Activated CD8-positive, alpha-beta memory T cell treated with anti-CD3 and anti-CD28 coated beads, Interleukin-2, amount 50 U/mL, for 24 hours (primary cell): ENCODE measurements at regions not wholly inside any gene's neighbourhood (a gene's known extent, or its start where the extent isn't known, plus 50 kb on each side); places are given as distances from the start of the nearest gene placed in this dataset.
A peak's percentile ranks its signal among the peaks of the same experiment; 100 is the strongest.
"Not testable (repeated sequence)": the region's sequence is repeated elsewhere in the genome, so short reads cannot be mapped to it uniquely, and the experiment has no call there.

Experiments used
- DNase-seq: peaks from one replicate; pipeline ENCODE4 v3.0.0-alpha.2; 2020; ENCODE audit errors: extremely low read depth

- peak; percentile 3 for DNase-seq
These were observed 60.0 kb upstream of the BANK1 start for GRCh38 chr4:101730291-101731117.

- DNase-seq: no peak
These were observed 63.3 kb upstream of the BANK1 start for GRCh38 chr4:101727238-101727637.

DNA sequence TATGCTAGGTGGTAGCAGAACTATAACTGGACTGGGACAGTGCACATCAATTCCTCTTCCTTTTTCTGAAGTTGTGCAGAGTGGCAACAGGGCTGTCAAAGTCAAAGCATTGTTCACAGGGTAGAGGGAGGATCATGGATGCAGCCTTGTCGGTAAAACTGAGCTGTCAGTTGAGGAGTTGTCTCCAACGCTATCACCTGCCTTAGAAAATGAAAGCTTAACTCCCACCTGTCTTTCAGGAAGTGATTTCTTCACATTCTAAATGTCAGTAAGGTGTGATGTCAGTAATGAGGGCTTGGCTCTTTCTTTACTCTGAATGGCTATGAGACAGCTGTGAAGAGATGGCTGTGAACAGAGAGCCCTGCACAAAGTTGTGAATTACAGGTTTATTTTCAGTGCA is 66.4 kb upstream of the BANK1 start:
- no peak for DNase-seq

DNA sequence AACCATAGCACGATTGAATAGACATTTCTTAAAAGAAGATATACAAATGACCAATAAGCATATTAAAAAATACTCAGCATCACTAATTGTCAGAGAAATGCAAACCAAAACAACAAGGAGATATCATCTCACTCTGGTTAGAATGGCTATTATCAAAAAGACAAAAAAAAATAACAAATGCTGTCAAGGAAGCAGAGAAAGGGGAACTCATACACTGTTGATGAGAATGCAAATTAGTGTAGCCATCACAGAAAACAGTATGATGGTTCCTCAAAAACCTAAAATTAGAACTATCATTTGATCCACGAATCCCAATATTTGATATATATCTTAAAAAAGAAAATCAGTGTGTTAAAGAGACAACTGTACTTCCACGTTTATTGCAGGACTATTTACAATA is 71.7 kb upstream of the BANK1 start:
- no peak for DNase-seq

DNA sequence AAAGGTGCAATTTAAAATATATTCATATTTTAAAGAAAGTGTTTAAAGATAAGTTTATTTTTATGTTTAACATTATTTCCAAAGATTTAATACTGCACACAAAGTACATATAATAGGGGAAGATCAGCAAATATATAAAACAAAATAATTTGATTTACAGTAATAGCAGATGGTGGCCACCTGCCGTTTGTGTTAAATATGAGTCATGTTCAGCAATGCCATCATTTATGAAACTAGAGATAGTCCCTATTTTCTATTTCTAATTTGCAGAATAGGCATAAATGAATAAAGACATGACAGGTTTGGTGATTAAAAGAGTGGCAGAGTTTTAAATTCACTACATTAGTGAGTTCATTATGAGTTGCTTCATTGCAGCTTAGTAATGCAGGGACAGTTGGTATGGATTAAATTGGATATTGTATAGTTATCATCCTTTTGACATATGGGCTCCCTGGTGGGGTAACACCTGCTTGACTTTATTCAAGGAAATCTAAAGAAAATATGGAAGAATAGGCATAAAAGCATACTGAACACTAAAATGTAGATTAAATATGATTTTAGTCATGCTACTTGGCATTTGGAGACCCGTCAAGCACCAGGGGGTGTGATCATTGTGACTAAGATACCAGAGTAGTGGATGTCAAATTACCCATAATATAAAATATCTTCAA is 78.8 kb upstream of the BANK1 start:
- DNase-seq: no peak

DNA sequence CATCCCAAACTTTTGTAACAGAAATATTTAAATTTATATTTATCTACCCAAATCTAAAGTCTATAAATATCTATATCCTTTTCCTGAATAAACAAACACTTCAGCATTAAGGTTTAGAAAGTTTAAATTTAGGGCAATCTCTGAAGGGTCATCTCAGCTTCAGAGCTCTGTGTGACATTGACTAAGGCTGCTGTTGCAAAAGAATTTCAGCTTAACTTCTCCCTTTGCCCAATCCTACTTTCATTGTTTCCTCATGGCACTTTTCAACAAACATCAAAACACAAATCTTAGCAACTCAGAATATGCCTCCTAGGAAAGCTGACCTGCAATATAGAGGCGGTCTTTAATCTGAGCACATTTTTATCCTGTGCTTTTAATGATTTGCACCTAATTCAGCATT is 79.7 kb upstream of the BANK1 start:
- no peak for DNase-seq

DNA sequence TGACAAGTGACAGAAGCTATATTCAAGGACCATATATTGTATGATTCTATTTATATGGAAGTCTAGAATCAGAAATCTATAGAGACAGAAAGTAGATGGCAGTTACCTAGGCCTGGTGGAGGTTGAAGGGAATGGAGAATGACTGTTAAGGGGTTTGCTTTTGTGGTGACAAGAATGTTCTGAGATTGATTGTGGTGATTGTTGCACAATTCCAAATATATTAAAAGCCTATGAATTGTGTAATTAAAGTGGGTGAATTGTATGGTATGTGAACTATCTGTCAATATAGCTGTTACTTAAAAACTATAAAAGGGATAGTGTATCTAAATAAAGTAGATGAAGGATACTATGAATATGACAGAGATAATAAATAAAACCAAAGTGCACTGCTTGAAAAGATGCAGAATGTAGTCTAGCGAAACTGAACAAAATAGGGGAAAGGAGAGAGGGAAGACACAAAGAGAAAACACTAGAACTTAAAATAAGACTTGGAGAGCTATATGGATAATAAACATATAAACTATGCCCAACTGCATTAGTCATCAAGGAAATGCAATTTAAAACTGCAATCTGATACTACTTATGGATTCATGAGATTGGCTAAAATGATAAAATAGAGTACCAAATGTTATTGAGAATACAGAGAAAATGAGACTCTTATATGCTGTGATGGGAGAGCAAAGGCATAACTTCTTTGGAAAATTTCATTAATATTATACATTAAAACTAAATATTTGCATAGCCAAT is 82.1 kb upstream of the BANK1 start:
- no peak for DNase-seq

DNA sequence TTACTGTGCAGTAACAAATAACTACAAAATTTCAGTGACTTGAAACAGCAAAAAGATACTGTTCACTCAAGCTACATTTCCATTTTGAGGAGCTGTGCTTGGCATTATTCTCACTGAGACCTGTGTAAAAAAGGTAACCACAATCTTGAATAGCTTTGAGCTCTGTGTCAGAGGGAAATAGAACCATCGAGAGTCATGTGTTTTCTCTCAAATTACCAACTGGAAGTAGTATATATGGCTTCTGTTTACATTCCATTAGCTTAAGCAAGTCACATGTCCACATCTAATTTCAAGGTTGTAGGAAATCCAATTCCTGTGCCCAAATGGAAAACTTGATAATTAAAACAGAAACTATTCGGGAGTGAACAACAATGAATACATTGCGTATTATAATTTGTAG is 82.9 kb upstream of the BANK1 start:
- no peak for DNase-seq

GRCh38 chr4:101706535-101707057 is 83.9 kb upstream of the BANK1 start:
- DNase-seq: no peak

GRCh38 chr4:101701551-101701950 is 89.0 kb upstream of the BANK1 start:
- no peak for DNase-seq

DNA sequence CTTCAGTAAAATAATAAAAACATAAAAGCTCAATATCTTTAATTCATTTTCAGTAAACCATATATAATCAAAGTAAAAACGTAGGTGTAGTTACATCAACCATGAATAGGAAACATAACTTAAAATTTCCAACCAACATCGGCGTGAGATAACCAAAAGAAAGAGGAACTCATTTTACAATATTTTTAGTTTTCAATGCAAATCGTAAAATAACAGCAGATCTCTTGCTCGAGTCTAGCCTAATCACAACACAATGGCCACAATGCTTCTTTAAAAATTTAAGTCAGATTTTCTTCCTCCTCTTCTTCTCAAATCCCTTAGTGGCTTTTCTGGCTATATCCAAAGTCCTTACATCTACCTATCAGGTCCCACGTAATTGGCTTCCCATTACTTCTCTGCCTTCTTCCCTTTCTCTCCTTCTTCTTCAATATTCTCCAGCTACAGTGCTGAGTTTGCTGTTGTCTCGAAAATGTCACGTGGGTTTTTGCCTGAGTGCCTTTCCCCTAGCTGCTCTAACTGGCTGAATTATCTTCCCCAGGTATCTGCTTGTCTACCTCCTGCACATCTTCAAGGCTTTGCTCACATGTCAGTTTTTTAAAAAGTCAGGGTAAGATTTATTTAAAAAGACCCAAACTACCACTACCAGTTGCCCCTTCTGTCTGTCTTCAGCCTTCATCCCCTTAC is 90.9 kb upstream of the BANK1 start:
- no peak for DNase-seq

GRCh38 chr4:101697266-101697665 is 93.3 kb upstream of the BANK1 start:
- no peak for DNase-seq

GRCh38 chr4:101696276-101697010 is 94.1 kb upstream of the BANK1 start:
- DNase-seq: no peak

- no peak for DNase-seq
These were observed 95.4 kb upstream of the BANK1 start for GRCh38 chr4:101695176-101695575.

DNA sequence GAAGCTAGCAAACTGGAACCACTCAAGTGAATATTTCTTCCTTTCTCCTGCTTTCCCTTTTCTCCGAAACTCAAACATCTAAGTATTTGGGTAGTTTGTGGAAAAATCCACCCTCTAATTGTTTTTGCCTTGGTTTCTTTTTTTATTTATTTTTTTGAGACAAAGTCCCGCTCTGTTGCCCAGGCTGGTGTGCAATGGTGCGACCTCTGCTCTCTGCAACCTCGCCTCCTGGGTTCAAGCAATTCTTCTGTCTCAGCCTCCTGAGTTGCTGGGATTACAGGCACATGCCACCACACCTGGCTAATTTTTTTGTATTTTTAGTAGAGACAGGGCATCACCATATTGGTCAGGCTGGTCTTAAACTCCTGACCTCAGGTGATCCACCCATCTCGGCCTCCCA is 96.1 kb upstream of the BANK1 start:
- DNase-seq: not testable (repeated sequence)

- DNase-seq: no peak
These were observed 96.6 kb upstream of the BANK1 start for GRCh38 chr4:101693842-101694398.

- no peak for DNase-seq
These were observed 101.3 kb upstream of the BANK1 start for GRCh38 chr4:101689220-101689619.

DNA sequence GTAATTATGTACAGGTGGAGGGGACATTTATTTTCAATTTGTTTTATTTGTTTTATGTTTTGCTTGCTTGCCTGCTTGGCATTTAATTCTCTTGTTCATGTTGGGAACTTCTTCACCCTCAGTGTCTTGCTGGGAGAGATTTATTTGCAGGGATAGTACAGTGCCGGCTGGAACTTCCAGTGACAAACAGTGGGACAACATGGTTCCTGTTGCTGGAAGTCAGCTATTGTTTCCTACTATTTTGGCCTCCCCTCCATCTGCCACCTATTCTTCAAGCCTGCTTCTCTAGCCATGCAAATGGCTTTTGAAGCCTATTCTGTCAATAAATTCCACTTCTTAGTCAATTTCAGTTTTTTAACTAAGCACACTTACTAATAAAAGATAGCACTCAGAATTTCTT is 105.4 kb upstream of the BANK1 start:
- DNase-seq: no peak

- no peak for DNase-seq
These were observed 107.6 kb upstream of the BANK1 start for GRCh38 chr4:101682946-101683345.

DNA sequence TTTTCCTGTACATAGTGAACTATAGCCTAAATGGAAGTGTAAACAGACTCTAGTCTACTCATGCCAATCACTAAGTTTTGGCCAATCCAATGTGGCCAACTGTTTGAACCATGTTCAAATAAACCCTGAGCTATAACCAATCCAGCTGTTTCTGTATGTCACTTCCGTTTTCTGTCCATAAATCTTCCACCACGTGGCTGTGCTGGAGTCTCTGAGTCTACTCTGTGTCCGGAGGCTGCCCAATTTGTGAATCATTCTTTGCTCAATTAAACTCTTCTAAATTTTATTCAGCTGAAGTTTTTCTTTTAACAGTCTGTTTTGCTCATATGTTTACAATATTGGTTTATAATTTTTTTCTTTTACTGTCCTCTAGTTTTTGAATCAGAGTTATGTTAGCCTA is 112.3 kb upstream of the BANK1 start:
- DNase-seq: no peak

- DNase-seq: no peak
These were observed 119.6 kb upstream of the BANK1 start for GRCh38 chr4:101670897-101671296.
